ENCODE measurements at regions not wholly inside any gene's neighbourhood (a gene's known extent, or its start where the extent isn't known, plus 50 kb on each side); places are given as distances from the start of the nearest gene placed in this dataset.

DNA sequence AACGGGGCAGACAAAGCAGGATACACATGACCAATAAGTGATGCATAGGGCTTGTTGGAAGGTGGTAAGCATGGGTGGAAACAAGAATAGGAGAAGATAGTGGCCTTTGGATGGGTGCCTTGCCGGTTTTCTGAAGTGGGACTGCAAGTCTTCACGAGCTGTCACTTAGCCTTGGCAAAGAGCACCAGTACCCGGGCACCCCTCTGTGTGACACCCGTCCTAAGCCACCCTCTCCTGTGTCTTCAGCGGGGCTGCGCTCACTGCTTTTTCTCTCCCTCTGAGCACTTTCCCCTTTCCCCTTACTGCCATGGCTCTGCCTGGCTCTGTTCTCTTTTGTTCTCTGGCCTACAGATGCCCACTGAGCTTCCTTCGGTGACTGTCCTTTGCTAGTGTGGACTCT is 399.7 kb upstream of the MKI67 start:
- Histone ChIP-seq H3K9me3 (ENCODE audit: low read length) (no peaks in the 10 kb centered on the region), H3K4me1 (ENCODE audit: insufficient read depth, low read length) (no peaks in the 10 kb centered on the region), H3K27me3 (ENCODE audit: insufficient read depth, low read length) (no peaks in the 10 kb centered on the region), H2AFZ (ENCODE audit: low read depth, low read length) (no peak overlapping the region), H3K4me3 (ENCODE audit: low read length) (no peak overlapping the region), H3K36me3 (ENCODE audit: insufficient read depth, low read length) (no peaks in the 10 kb centered on the region)

- Histone ChIP-seq H2AFZ (ENCODE audit: low read depth, low read length) (no peak overlapping the region), H3K4me1 (ENCODE audit: insufficient read depth, low read length) (no peaks in the 10 kb centered on the region), H3K27me3 (ENCODE audit: insufficient read depth, low read length) (no peaks in the 10 kb centered on the region), H3K36me3 (ENCODE audit: insufficient read depth, low read length) (no peaks in the 10 kb centered on the region), H3K9me3 (ENCODE audit: low read length) (no peaks in the 10 kb centered on the region), H3K4me3 (ENCODE audit: low read length) (no peak overlapping the region)
Measured at GRCh38 chr10:128526791-128527375, 400.7 kb upstream of the MKI67 start.

DNA sequence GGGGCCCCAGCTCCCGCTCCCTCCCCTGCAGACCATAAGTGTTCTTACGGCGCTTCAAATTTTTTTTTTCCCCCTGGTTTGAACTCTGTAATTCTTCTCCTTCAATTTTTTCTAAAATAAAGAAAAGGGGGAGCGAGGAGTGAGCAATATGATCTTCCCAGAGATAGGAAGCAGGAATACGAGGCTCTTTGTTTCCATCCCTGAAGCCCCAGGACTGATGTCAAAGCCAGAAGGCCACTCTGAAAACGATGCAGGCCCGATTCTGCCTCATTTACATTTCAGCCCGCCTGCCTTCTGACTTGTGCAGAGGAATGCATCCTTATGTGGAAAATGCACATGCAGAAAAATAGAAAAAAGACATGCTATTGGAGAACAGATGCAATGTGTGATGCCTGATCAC is 401.5 kb upstream of the MKI67 start:
- Histone ChIP-seq H3K4me1 (ENCODE audit: insufficient read depth, low read length) (no peaks in the 10 kb centered on the region), H3K27me3 (ENCODE audit: insufficient read depth, low read length) (no peaks in the 10 kb centered on the region), H3K9me3 (ENCODE audit: low read length) (no peaks in the 10 kb centered on the region), H3K36me3 (ENCODE audit: insufficient read depth, low read length) (no peaks in the 10 kb centered on the region), H3K4me3 (ENCODE audit: low read length) (no peak overlapping the region), H2AFZ (ENCODE audit: low read depth, low read length) (no peak overlapping the region)

DNA sequence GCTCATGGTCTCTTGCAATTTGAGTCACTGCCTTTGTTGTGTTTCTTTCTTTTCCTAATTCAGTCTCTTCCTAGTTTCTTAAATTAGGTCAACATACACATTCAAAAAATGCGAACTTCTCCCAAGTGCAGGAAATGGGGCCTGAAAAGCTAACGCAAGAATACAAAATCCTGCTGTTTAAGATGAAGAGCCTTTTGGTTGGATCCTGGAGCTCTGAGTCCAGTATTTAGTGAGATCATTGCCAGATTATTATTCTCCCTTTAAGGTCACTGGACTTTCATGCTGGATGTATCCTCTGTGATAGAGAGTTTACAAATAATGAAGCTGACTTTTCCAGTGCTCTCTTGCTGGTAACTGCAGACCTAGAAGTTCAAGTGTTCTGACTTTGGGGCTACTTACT is 401.9 kb upstream of the MKI67 start:
- no peaks in the 10 kb centered on the region for H3K4me1 ChIP-seq (ENCODE audit: insufficient read depth, low read length)
- no peaks in the 10 kb centered on the region for H3K27me3 ChIP-seq (ENCODE audit: insufficient read depth, low read length)
- H3K4me3 ChIP-seq (ENCODE audit: low read length), result no peak overlapping the region
- H3K36me3 ChIP-seq (ENCODE audit: insufficient read depth, low read length), result no peaks in the 10 kb centered on the region
- H2AFZ ChIP-seq (ENCODE audit: low read depth, low read length), result no peak overlapping the region
- H3K9me3 ChIP-seq (ENCODE audit: low read length), result no peaks in the 10 kb centered on the region

- H3K27me3 ChIP-seq (ENCODE audit: insufficient read depth, low read length), result no peaks in the 10 kb centered on the region
- H2AFZ ChIP-seq (ENCODE audit: low read depth, low read length), result no peak overlapping the region
- H3K4me3 ChIP-seq (ENCODE audit: low read length), result no peak overlapping the region
- H3K36me3 ChIP-seq (ENCODE audit: insufficient read depth, low read length), result no peaks in the 10 kb centered on the region
- no peaks in the 10 kb centered on the region for H3K9me3 ChIP-seq (ENCODE audit: low read length)
- H3K4me1 ChIP-seq (ENCODE audit: insufficient read depth, low read length), result no peaks in the 10 kb centered on the region
Measured at GRCh38 chr10:128528781-128529180, 402.6 kb upstream of the MKI67 start.

GRCh38 chr10:128529225-128529624 is 403.0 kb upstream of the MKI67 start:
- no peak overlapping the region for H3K4me3 ChIP-seq (ENCODE audit: low read length)

DNA sequence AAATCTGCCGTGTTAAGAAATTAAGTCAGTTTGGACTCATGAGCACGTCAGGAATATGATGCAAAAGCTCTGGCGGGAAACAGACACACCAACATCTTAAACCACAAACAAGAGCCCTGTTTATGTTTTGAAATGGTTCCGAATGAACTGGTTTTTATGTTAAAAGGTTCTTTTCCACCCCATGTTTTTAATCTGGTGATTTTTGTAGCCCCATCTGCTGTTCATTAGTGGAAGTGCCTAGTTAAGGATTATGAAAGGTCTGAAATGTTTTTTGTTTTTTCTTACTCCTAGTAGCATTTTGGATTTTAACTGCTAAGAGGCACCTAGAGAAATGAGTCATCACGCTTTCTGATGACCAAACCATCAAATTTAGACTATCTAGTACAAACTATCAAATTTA is 404.1 kb upstream of the MKI67 start:
- Histone ChIP-seq H3K4me3 (ENCODE audit: low read length) (no peak overlapping the region), H3K36me3 (ENCODE audit: insufficient read depth, low read length) (no peaks in the 10 kb centered on the region), H3K27me3 (ENCODE audit: insufficient read depth, low read length) (no peaks in the 10 kb centered on the region), H3K9me3 (ENCODE audit: low read length) (no peaks in the 10 kb centered on the region), H2AFZ (ENCODE audit: low read depth, low read length) (no peak overlapping the region), H3K4me1 (ENCODE audit: insufficient read depth, low read length) (no peaks in the 10 kb centered on the region)

More at GRCh38 chr10:128529225-128529624, 403.0 kb upstream of the MKI67 start:
- no peaks in the 10 kb centered on the region for H3K9me3 ChIP-seq (ENCODE audit: low read length)
- no peak overlapping the region for H2AFZ ChIP-seq (ENCODE audit: low read depth, low read length)
- H3K36me3 ChIP-seq (ENCODE audit: insufficient read depth, low read length), result no peaks in the 10 kb centered on the region
- H3K4me1 ChIP-seq (ENCODE audit: insufficient read depth, low read length), result no peaks in the 10 kb centered on the region
- no peaks in the 10 kb centered on the region for H3K27me3 ChIP-seq (ENCODE audit: insufficient read depth, low read length)

GRCh38 chr10:128530946-128531345 is 404.7 kb upstream of the MKI67 start:
- Histone ChIP-seq H3K36me3 (ENCODE audit: insufficient read depth, low read length) (no peaks in the 10 kb centered on the region), H3K4me3 (ENCODE audit: low read length) (no peak overlapping the region), H2AFZ (ENCODE audit: low read depth, low read length) (no peak overlapping the region), H3K4me1 (ENCODE audit: insufficient read depth, low read length) (no peaks in the 10 kb centered on the region), H3K27me3 (ENCODE audit: insufficient read depth, low read length) (no peaks in the 10 kb centered on the region), H3K9me3 (ENCODE audit: low read length) (no peaks in the 10 kb centered on the region)

DNA sequence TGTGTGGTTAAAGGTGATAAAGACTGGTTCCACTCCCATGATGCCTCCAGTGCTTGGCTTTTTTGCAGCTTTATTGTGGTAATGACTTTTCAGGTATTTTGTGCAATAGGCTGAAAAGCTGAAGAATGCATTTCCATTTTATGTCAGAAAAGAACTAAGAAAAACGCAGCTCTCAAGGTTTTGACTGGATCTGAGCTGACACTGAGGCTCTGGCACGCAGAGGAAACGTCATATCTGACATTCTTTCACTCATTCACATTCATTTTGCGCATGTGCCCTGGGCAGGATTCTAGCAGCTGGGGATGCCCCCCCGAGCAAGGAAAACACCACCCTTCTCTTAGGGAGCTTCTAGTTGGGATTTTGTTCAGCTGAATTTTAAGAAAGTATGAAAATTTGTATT is 408.5 kb upstream of the MKI67 start:
- H3K36me3 ChIP-seq (ENCODE audit: insufficient read depth, low read length), result no peaks in the 10 kb centered on the region
- no peaks in the 10 kb centered on the region for H3K4me1 ChIP-seq (ENCODE audit: insufficient read depth, low read length)
- no peak overlapping the region for H2AFZ ChIP-seq (ENCODE audit: low read depth, low read length)
- H3K27me3 ChIP-seq (ENCODE audit: insufficient read depth, low read length), result peaks cover 4% of the 10 kb centered on the region
- H3K4me3 ChIP-seq (ENCODE audit: low read length), result no peak overlapping the region
- no peaks in the 10 kb centered on the region for H3K9me3 ChIP-seq (ENCODE audit: low read length)

DNA sequence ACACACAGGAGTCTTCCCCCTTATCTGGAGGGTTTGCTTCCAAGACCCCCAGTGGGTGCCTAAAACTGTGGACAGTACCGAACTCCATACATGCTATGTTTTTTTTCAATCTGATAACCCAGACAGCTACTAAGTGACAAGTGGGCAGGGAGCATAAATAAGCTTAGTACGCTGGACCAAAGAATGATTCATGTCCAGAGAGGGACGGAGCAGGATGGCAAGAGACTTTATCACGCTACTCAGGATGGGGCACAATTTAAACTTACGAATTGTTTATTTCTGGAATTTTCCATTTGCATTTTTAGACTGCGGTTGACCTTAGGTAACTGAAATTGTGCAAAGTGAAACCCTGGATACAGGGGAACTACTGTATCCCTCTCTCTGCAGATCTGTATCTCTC is 410.0 kb upstream of the MKI67 start:
- Histone ChIP-seq H3K27me3 (ENCODE audit: insufficient read depth, low read length) (peaks cover 10% of the 10 kb centered on the region), H3K4me1 (ENCODE audit: insufficient read depth, low read length) (no peaks in the 10 kb centered on the region)

DNA sequence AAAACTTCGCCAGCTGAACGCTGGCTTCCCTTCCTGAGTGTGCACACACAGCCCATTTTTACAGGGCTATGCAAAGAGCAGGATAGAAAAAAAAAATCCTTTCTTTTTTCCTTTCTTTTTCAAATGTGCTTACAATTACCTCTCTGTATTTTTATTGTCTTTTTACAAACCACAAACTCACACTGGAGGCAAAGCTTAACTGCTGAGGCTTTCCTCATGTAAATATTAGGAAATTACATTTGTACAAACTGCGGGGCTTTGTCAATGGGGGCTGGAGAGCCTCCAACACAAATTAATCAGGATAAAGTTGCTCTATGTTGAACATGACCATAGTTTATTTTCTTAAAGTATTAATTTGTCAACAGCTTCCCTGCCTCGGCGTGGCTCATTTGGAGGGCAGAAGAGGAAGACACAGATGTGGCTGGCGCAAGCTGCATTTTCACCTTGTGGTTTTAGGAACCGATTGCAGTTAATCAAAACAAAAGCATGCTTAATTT is 411.7 kb upstream of the MKI67 start:
- Histone ChIP-seq H3K27me3 (ENCODE audit: insufficient read depth, low read length) (peaks cover 12% of the 10 kb centered on the region), H3K36me3 (ENCODE audit: insufficient read depth, low read length) (no peaks in the 10 kb centered on the region), H3K4me1 (ENCODE audit: insufficient read depth, low read length) (no peaks in the 10 kb centered on the region), H3K9me3 (ENCODE audit: low read length) (no peaks in the 10 kb centered on the region), H2AFZ (ENCODE audit: low read depth, low read length) (no peak overlapping the region), H3K4me3 (ENCODE audit: low read length) (no peak overlapping the region)

More for the DNA sequence above, 410.0 kb upstream of the MKI67 start:
- no peak overlapping the region for H3K4me3 ChIP-seq (ENCODE audit: low read length)
- H2AFZ ChIP-seq (ENCODE audit: low read depth, low read length), result no peak overlapping the region
- no peaks in the 10 kb centered on the region for H3K36me3 ChIP-seq (ENCODE audit: insufficient read depth, low read length)
- no peaks in the 10 kb centered on the region for H3K9me3 ChIP-seq (ENCODE audit: low read length)

DNA sequence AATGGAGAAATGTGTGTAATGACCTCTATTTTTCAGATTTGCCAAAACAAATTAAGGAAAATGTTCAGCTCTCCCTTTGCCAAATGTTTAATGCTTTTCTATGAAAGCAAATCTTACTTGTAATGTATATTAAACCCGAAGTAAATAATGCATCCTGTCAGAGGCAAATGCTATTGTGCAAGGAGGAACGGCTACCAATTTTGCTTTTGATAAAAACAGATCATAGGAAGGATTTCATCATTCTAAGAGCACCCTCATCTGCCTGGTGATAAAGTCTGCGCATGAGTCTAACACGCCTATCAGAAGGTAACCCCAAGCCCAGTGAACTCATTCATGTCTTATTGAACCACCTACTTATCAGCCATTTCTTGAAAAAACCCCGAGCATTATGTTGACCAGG is 412.4 kb upstream of the MKI67 start:
- Histone ChIP-seq H2AFZ (ENCODE audit: low read depth, low read length) (no peak overlapping the region), H3K27me3 (ENCODE audit: insufficient read depth, low read length) (peaks cover 12% of the 10 kb centered on the region), H3K4me1 (ENCODE audit: insufficient read depth, low read length) (no peaks in the 10 kb centered on the region), H3K4me3 (ENCODE audit: low read length) (no peak overlapping the region), H3K36me3 (ENCODE audit: insufficient read depth, low read length) (no peaks in the 10 kb centered on the region), H3K9me3 (ENCODE audit: low read length) (no peaks in the 10 kb centered on the region)

GRCh38 chr10:128539510-128540127 is 413.4 kb upstream of the MKI67 start:
- H3K27me3 ChIP-seq (ENCODE audit: insufficient read depth, low read length), result peaks cover 12% of the 10 kb centered on the region
- H3K36me3 ChIP-seq (ENCODE audit: insufficient read depth, low read length), result no peaks in the 10 kb centered on the region
- no peaks in the 10 kb centered on the region for H3K4me1 ChIP-seq (ENCODE audit: insufficient read depth, low read length)
- H3K4me3 ChIP-seq (ENCODE audit: low read length), result no peak overlapping the region
- no peaks in the 10 kb centered on the region for H3K9me3 ChIP-seq (ENCODE audit: low read length)
- H2AFZ ChIP-seq (ENCODE audit: low read depth, low read length), result no peak overlapping the region
